ENCODE measurements at regions not wholly inside any gene's neighbourhood (a gene's known extent, or its start where the extent isn't known, plus 50 kb on each side); places are given as distances from the start of the nearest gene placed in this dataset.

DNA sequence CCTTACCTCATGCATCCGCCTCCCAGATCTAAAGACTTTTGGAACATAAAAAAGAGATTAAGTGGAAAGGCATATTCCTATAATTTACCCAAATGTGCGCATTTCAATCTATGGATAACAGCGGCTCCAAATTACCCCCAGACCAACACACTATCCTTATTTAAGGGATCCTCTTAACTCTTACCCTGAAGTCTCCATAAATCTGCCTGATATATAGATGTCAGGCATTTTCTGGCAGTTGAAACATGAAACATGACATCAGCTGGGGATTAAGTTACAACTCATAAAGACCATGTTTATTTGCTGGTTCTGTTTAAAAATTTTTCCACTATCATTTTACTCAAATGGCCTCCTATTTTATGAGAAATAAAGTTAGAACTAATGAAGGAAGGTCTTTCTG, 478.5 kb upstream of the SALL1 start:
- TF ChIP-seq, protein P1, sequence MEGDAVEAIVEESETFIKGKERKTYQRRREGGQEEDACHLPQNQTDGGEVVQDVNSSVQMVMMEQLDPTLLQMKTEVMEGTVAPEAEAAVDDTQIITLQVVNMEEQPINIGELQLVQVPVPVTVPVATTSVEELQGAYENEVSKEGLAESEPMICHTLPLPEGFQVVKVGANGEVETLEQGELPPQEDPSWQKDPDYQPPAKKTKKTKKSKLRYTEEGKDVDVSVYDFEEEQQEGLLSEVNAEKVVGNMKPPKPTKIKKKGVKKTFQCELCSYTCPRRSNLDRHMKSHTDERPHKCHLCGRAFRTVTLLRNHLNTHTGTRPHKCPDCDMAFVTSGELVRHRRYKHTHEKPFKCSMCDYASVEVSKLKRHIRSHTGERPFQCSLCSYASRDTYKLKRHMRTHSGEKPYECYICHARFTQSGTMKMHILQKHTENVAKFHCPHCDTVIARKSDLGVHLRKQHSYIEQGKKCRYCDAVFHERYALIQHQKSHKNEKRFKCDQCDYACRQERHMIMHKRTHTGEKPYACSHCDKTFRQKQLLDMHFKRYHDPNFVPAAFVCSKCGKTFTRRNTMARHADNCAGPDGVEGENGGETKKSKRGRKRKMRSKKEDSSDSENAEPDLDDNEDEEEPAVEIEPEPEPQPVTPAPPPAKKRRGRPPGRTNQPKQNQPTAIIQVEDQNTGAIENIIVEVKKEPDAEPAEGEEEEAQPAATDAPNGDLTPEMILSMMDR (IDR thresholded peaks at IDR 0.05; ENCODE audit: insufficient read depth, low read length) = no peak
- TF ChIP-seq GABPA (IDR thresholded peaks at IDR 0.05; ENCODE audit: low read depth) = no peak
- TF ChIP-seq, protein P2, sequence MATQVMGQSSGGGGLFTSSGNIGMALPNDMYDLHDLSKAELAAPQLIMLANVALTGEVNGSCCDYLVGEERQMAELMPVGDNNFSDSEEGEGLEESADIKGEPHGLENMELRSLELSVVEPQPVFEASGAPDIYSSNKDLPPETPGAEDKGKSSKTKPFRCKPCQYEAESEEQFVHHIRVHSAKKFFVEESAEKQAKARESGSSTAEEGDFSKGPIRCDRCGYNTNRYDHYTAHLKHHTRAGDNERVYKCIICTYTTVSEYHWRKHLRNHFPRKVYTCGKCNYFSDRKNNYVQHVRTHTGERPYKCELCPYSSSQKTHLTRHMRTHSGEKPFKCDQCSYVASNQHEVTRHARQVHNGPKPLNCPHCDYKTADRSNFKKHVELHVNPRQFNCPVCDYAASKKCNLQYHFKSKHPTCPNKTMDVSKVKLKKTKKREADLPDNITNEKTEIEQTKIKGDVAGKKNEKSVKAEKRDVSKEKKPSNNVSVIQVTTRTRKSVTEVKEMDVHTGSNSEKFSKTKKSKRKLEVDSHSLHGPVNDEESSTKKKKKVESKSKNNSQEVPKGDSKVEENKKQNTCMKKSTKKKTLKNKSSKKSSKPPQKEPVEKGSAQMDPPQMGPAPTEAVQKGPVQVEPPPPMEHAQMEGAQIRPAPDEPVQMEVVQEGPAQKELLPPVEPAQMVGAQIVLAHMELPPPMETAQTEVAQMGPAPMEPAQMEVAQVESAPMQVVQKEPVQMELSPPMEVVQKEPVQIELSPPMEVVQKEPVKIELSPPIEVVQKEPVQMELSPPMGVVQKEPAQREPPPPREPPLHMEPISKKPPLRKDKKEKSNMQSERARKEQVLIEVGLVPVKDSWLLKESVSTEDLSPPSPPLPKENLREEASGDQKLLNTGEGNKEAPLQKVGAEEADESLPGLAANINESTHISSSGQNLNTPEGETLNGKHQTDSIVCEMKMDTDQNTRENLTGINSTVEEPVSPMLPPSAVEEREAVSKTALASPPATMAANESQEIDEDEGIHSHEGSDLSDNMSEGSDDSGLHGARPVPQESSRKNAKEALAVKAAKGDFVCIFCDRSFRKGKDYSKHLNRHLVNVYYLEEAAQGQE (IDR thresholded peaks at IDR 0.05; ENCODE audit: insufficient replicate concordance, low read depth) = no peak

All from HL-60 (cell line).